RWPE2 (cell line): ENCODE measurements at regions not wholly inside any gene's neighbourhood (a gene's known extent, or its start where the extent isn't known, plus 50 kb on each side); places are given as distances from the start of the nearest gene placed in this dataset.

Experiments used
- ATAC-seq: fragments of 200-7000 bp; cut with Tn5 transposase; 3 replicates; pipeline ENCODE4 v1.9.1; 2021; ENCODE audit warnings: low read depth
- DNase-seq: peaks from one replicate; pipeline ENCODE4 v3.0.0-alpha.2; 2020; ENCODE audit warnings: low spot score
- H3K27ac ChIP-seq: fragments of 450-650 bp; 2 replicates; pipeline ENCODE4 v1.5.1; 2017; ENCODE audit warnings: mild to moderate bottlenecking; ENCODE audit not compliant: poor library complexity, severe bottlenecking
- H3K27me3 ChIP-seq: fragments of 250-450 bp; sonication (Bioruptor Pico); 2 replicates; pipeline ENCODE4 v1.5.1; 2021; ENCODE audit warnings: mild to moderate bottlenecking, moderate library complexity; ENCODE audit not compliant: insufficient read depth, poor library complexity, severe bottlenecking
- H3K36me3 ChIP-seq: fragments of 250-450 bp; sonication (Bioruptor Pico); 2 replicates; pipeline ENCODE4 v1.5.1; 2020; ENCODE audit warnings: low read depth, mild to moderate bottlenecking, moderate library complexity
- H3K4me1 ChIP-seq: fragments of 250-450 bp; sonication (Bioruptor Pico); 2 replicates; pipeline ENCODE4 v1.5.1; 2021; ENCODE audit warnings: mild to moderate bottlenecking, moderate library complexity; ENCODE audit not compliant: insufficient read depth, poor library complexity, severe bottlenecking
- H3K4me3 ChIP-seq: fragments of 250-450 bp; sonication (Bioruptor Pico); 2 replicates; pipeline ENCODE4 v1.5.1; 2021; ENCODE audit warnings: mild to moderate bottlenecking, moderate library complexity; ENCODE audit not compliant: severe bottlenecking
- H3K9me3 ChIP-seq: fragments of 250-450 bp; sonication (Bioruptor Pico); 2 replicates; pipeline ENCODE4 v1.5.1; 2021; ENCODE audit warnings: mild to moderate bottlenecking, moderate library complexity; ENCODE audit not compliant: severe bottlenecking
- TF ChIP-seq, protein P1 (sequence below): fragments of 450-650 bp; IDR thresholded peaks from one replicate; pipeline ENCODE4 v1.5.1; 2017; ENCODE audit warnings: mild to moderate bottlenecking, moderate library complexity; ENCODE audit not compliant: poor library complexity, severe bottlenecking

DNA sequence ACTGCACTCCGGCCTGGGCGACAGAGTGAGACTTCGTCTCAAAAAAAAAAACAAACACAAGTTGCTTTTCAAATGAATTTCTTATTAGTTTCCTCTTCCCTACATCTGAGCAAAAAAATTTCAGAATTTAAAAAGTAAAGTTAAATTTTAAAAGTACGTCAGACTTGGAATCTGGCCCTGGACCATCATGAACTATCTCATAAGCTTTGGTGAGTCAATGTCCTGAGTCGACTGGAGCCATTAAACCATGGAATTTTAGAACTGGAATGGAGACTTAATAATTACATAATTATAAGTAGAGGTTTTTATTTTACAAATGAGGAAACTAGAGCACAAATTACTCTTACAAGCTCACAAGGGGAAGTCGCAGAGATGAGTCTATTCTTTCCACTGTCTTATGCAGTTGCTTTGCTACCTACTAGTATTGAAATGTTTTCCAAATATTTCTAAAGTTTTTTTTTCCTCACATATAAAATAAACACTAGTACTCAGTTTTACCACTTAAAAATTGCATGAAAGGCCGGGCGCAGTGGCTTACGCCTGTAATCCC is 98.0 kb upstream of the ZNF608 start:
- H3K4me1 ChIP-seq = peaks cover 3% of the 10 kb centered on the region
- no peaks in the 10 kb centered on the region for H3K27me3 ChIP-seq
- ATAC-seq (no peak), DNase-seq (no peak)
- H3K36me3 ChIP-seq = no peaks in the 10 kb centered on the region
- no peak overlapping the region for H3K27ac ChIP-seq
- no peak overlapping the region for H3K4me3 ChIP-seq
- H3K9me3 ChIP-seq = no peaks in the 10 kb centered on the region
- TF ChIP-seq, protein P1, sequence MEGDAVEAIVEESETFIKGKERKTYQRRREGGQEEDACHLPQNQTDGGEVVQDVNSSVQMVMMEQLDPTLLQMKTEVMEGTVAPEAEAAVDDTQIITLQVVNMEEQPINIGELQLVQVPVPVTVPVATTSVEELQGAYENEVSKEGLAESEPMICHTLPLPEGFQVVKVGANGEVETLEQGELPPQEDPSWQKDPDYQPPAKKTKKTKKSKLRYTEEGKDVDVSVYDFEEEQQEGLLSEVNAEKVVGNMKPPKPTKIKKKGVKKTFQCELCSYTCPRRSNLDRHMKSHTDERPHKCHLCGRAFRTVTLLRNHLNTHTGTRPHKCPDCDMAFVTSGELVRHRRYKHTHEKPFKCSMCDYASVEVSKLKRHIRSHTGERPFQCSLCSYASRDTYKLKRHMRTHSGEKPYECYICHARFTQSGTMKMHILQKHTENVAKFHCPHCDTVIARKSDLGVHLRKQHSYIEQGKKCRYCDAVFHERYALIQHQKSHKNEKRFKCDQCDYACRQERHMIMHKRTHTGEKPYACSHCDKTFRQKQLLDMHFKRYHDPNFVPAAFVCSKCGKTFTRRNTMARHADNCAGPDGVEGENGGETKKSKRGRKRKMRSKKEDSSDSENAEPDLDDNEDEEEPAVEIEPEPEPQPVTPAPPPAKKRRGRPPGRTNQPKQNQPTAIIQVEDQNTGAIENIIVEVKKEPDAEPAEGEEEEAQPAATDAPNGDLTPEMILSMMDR = no peak

- H3K36me3 ChIP-seq = no peaks in the 10 kb centered on the region
- ATAC-seq (no peak), DNase-seq (no peak)
- TF ChIP-seq, protein P1 = no peak
- H3K27me3 ChIP-seq = no peaks in the 10 kb centered on the region
- no peaks in the 10 kb centered on the region for H3K9me3 ChIP-seq
- no peaks in the 10 kb centered on the region for H3K4me1 ChIP-seq
- no peak overlapping the region for H3K4me3 ChIP-seq
- H3K27ac ChIP-seq = no peak overlapping the region
These were observed 101.5 kb upstream of the ZNF608 start for GRCh38 chr5:124847907-124848306.

- no peaks in the 10 kb centered on the region for H3K36me3 ChIP-seq
- H3K27ac ChIP-seq = no peak overlapping the region
- TF ChIP-seq, protein P1 = no peak
- no peak overlapping the region for H3K4me3 ChIP-seq
- H3K9me3 ChIP-seq = no peaks in the 10 kb centered on the region
- no peaks in the 10 kb centered on the region for H3K4me1 ChIP-seq
- no peaks in the 10 kb centered on the region for H3K27me3 ChIP-seq
- DNase-seq (no peak), ATAC-seq (no peak)
These were observed 103.3 kb upstream of the ZNF608 start for GRCh38 chr5:124849774-124850173.

- TF ChIP-seq, protein P1 = no peak
- Histone ChIP-seq H3K27me3 (no peaks in the 10 kb centered on the region), H3K9me3 (no peaks in the 10 kb centered on the region), H3K36me3 (no peaks in the 10 kb centered on the region), H3K4me3 (no peak overlapping the region), H3K4me1 (no peaks in the 10 kb centered on the region), H3K27ac (no peak overlapping the region)
- ATAC-seq = no peak
- no peak for DNase-seq
These were observed 110.3 kb upstream of the ZNF608 start for GRCh38 chr5:124856726-124857125.

DNA sequence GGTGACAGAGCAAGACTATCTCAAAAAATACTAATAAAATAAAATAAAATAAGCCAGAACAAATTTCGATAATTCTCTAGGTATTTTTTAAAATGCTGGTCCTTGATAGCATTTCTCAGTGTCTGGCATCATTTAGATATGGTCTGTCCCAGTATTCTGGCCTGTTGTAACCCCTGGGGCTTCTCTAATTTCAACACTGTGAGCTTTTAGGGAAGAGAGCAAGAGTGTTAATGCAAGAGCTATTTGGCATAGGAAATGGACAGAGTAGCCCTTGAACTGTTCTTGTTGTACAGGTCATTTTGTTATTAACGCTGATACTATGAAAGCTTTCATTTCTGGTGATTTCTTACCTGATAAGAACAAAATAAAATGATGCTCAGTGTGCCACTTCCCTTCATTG is 112.2 kb upstream of the ZNF608 start:
- Histone ChIP-seq H3K36me3 (no peaks in the 10 kb centered on the region), H3K27me3 (no peaks in the 10 kb centered on the region), H3K9me3 (no peaks in the 10 kb centered on the region), H3K4me3 (no peak overlapping the region), H3K27ac (no peak overlapping the region), H3K4me1 (no peaks in the 10 kb centered on the region)
- ATAC-seq (no peak), DNase-seq (no peak)
- TF ChIP-seq, protein P1 = no peak
